Gastrocnemius medialis (tissue), 4 donors: ENCODE measurements at regions not wholly inside any gene's neighbourhood (a gene's known extent, or its start where the extent isn't known, plus 50 kb on each side); places are given as distances from the start of the nearest gene placed in this dataset.
"Not testable (repeated sequence)": the region's sequence is repeated elsewhere in the genome, so short reads cannot be mapped to it uniquely, and the experiment has no call there.

ENCODE experiments used
- ATAC-seq, 2 donors: fragments of 150-250 bp; one replicate each; pipeline ENCODE4 v1.9.1; 2016
- DNase-seq, 2 donors: peaks; one replicate each; pipeline ENCODE4 v3.0.0-alpha.2; 2019
- H3K27ac ChIP-seq, 4 donors: fragments of 200-600 bp; sonication (generic); 1 replicate in 1 of 4; 2 replicates in 3 of 4; pipeline ENCODE4 v1.5.1; 2016 to 2018; ENCODE audit warnings: mild to moderate bottlenecking in 2 of 4, moderate library complexity in 1 of 4
- H3K27me3 ChIP-seq, 3 donors: fragments of 200-600 bp; sonication (generic) in 2 of 3; 1 replicate in 1 of 3; 2 replicates in 2 of 3; pipeline versions ENCODE4 v1.5.1 to v1.6.0; 2016 to 2019; ENCODE audit warnings: mild to moderate bottlenecking in 1 of 3, moderate library complexity in 1 of 3
- H3K36me3 ChIP-seq, 2 donors: fragments of 200-600 bp; sonication (generic) in 1 of 2; one replicate each; pipeline ENCODE4 v1.5.1; 2017 to 2018
- H3K4me1 ChIP-seq, 2 donors: fragments of 200-600 bp; sonication (generic) in 1 of 2; one replicate each; pipeline ENCODE4 v1.5.1; 2016 to 2017; ENCODE audit warnings: mild to moderate bottlenecking in 2 of 2
- H3K4me3 ChIP-seq, 4 donors: fragments of 200-600 bp; sonication (generic) in 3 of 4; 1 replicate in 1 of 4; 2 replicates in 3 of 4; pipeline ENCODE4 v1.5.1; 2016 to 2019; ENCODE audit warnings: mild to moderate bottlenecking in 2 of 4
- H3K9me3 ChIP-seq, 3 donors: fragments of 200-600 bp; sonication (generic) in 2 of 3; 1 replicate in 1 of 3; 2 replicates in 2 of 3; pipeline ENCODE4 v1.5.1; 2016 to 2019
- POLR2A ChIP-seq, 2 donors: fragments of 450-650 bp; IDR thresholded peaks; one replicate each; pipeline ENCODE4 v1.6.1; 2017; ENCODE audit warnings: antibody characterized with exemption in 2 of 2, mild to moderate bottlenecking in 2 of 2, moderate library complexity in 2 of 2
- in situ Hi-C, 4 donors: fragments of 200-750 bp; cut with MboI; loops; one replicate each; pipeline versions ENCODE4 v1.15.0 to v1.8.0; 2017; ENCODE audit warnings: low sequenced_read_pairs in 4 of 4
- intact Hi-C: fragments of 100-400 bp; cut with DNase I; formaldehyde crosslinking; loops from one replicate; pipeline ENCODE4 v1.15.1; 2023; ENCODE audit warnings: low total_unique reads
- TF ChIP-seq, protein P1 (sequence below), 5 experiments: fragments of 450-650 bp in 3 of 5; fragments of 200-600 bp in 2 of 5; sonication (generic) in 2 of 5; IDR thresholded peaks in 4 of 5; conservative IDR thresholded peaks in 1 of 5; 1 replicate in 4 of 5; 2 replicates in 1 of 5; pipeline ENCODE4 v1.5.1; 2016 to 2019; ENCODE audit warnings: antibody characterized with exemption in 5 of 5, mild to moderate bottlenecking in 3 of 5, moderate library complexity in 3 of 5

- intact Hi-C loops: no loop called here
These were observed 263.3 kb upstream of the IL12B start for GRCh38 chr5:159593518-159594073.

DNA sequence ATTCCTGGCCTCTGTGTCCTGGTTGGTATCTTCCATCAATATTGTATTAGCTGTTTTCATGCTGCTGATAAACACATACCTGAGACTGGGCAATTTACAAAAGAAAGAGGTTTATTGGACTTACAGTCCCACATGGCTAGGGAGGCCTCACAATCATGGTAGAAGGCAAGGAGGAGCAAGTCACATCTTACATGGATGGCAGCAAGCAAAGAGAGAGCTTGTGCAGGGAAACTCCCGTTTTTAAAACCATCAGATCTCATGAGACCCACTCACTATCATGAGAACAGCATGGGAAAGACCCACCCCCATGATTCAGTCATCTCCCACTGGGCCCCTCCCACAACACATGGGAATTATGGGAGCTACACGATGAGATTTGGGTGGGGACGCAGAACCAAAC, 265.3 kb upstream of the IL12B start:
- H3K4me1 ChIP-seq, H3K27me3 ChIP-seq, DNase-seq, H3K9me3 ChIP-seq, intact Hi-C loops, H3K4me3 ChIP-seq, in situ Hi-C loops, H3K27ac ChIP-seq, ATAC-seq, H3K36me3 ChIP-seq: not testable (repeated sequence)

More at GRCh38 chr5:159593518-159594073, 263.3 kb upstream of the IL12B start:
- ATAC-seq (no peak), DNase-seq (no peak)
- TF ChIP-seq POLR2A (IDR thresholded peaks at IDR 0.05): no peak
- TF ChIP-seq, protein P1, sequence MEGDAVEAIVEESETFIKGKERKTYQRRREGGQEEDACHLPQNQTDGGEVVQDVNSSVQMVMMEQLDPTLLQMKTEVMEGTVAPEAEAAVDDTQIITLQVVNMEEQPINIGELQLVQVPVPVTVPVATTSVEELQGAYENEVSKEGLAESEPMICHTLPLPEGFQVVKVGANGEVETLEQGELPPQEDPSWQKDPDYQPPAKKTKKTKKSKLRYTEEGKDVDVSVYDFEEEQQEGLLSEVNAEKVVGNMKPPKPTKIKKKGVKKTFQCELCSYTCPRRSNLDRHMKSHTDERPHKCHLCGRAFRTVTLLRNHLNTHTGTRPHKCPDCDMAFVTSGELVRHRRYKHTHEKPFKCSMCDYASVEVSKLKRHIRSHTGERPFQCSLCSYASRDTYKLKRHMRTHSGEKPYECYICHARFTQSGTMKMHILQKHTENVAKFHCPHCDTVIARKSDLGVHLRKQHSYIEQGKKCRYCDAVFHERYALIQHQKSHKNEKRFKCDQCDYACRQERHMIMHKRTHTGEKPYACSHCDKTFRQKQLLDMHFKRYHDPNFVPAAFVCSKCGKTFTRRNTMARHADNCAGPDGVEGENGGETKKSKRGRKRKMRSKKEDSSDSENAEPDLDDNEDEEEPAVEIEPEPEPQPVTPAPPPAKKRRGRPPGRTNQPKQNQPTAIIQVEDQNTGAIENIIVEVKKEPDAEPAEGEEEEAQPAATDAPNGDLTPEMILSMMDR (IDR thresholded peaks at IDR 0.05 in 4 of 5, conservative IDR thresholded peaks at IDR 0.05 in 1 of 5): no peak
- in situ Hi-C loops: no loop called here
- H3K9me3 ChIP-seq: no peaks in the 10 kb centered on the region
- H3K36me3 ChIP-seq: no peaks in the 10 kb centered on the region
- no peaks in the 10 kb centered on the region for H3K4me1 ChIP-seq
- H3K27ac ChIP-seq: no peak overlapping the region
- no peaks in the 10 kb centered on the region for H3K27me3 ChIP-seq
- H3K4me3 ChIP-seq: no peak overlapping the region

- Histone ChIP-seq H3K27me3 (no peaks in the 10 kb centered on the region), H3K9me3 (no peaks in the 10 kb centered on the region), H3K4me1 (no peaks in the 10 kb centered on the region), H3K27ac (no peak overlapping the region), H3K36me3 (no peaks in the 10 kb centered on the region), H3K4me3 (no peak overlapping the region)
- ATAC-seq (no peak), DNase-seq (no peak)
- in situ Hi-C loops: no loop called here
- intact Hi-C loops: no loop called here
- TF ChIP-seq, protein P1 (IDR thresholded peaks at IDR 0.05 in 4 of 5, conservative IDR thresholded peaks at IDR 0.05 in 1 of 5): no peak
- no peak for TF ChIP-seq POLR2A (IDR thresholded peaks at IDR 0.05)
These were observed 270.9 kb upstream of the IL12B start for GRCh38 chr5:159601216-159601615.

DNA sequence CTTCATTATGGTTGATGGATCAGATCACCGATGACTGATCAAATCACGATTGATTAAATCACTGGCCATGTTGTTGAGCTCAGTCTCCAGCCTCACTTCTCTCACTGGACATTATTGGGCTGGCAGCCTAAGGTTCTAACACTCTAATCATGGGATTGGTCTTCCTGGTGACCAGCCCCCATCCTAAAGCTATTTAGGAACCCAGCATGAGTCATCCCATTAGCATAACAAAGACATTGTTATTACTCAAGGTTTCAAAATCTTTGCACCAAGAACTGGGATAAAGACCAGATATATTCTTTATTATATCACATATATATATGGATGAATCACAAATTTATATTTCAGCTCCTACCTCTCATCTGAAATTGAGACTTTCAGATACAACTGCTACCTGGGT, 272.1 kb upstream of the IL12B start:
- H3K27me3 ChIP-seq: no peaks in the 10 kb centered on the region
- H3K9me3 ChIP-seq: no peaks in the 10 kb centered on the region
- ATAC-seq (no peak), DNase-seq (no peak)
- in situ Hi-C loops: no loop called here
- TF ChIP-seq POLR2A (IDR thresholded peaks at IDR 0.05): no peak
- TF ChIP-seq, protein P1 (IDR thresholded peaks at IDR 0.05 in 4 of 5, conservative IDR thresholded peaks at IDR 0.05 in 1 of 5): no peak
- H3K27ac ChIP-seq: no peak overlapping the region
- intact Hi-C loops: no loop called here
- no peaks in the 10 kb centered on the region for H3K36me3 ChIP-seq
- no peak overlapping the region for H3K4me3 ChIP-seq
- no peaks in the 10 kb centered on the region for H3K4me1 ChIP-seq

GRCh38 chr5:159605585-159605984, 275.3 kb upstream of the IL12B start:
- Histone ChIP-seq H3K4me1 (no peaks in the 10 kb centered on the region), H3K36me3 (no peaks in the 10 kb centered on the region), H3K4me3 (no peak overlapping the region), H3K27me3 (no peaks in the 10 kb centered on the region), H3K27ac (no peak overlapping the region), H3K9me3 (no peaks in the 10 kb centered on the region)
- intact Hi-C loops (no loop called here), in situ Hi-C loops (no loop called here)
- ATAC-seq (no peak), DNase-seq (no peak)
- no peak for TF ChIP-seq POLR2A (IDR thresholded peaks at IDR 0.05)
- TF ChIP-seq, protein P1 (IDR thresholded peaks at IDR 0.05 in 4 of 5, conservative IDR thresholded peaks at IDR 0.05 in 1 of 5): no peak
